H9 (cell line): ENCODE measurements at regions not wholly inside any gene's neighbourhood (a gene's known extent, or its start where the extent isn't known, plus 50 kb on each side); places are given as distances from the start of the nearest gene placed in this dataset.

Experiments used
- DNase-seq: peaks from one replicate; pipeline ENCODE4 v3.0.0-alpha.2; 2017
- H2AFZ ChIP-seq: one replicate; pipeline ENCODE4 v1.6.1; 2013; ENCODE audit warnings: mild to moderate bottlenecking, low read length, control low read depth, moderate library complexity
- H2AK5ac ChIP-seq: 2 replicates; pipeline ENCODE4 v1.6.1; 2013; ENCODE audit warnings: low read length, control low read depth, mixed read lengths; ENCODE audit not compliant: insufficient read length
- H2BK120ac ChIP-seq: one replicate; pipeline ENCODE4 v1.6.1; 2013; ENCODE audit warnings: low read depth, mild to moderate bottlenecking, low read length, control low read depth, inconsistent platforms; ENCODE audit not compliant: poor library complexity, severe bottlenecking
- H2BK12ac ChIP-seq: 2 replicates; pipeline ENCODE4 v1.6.1; 2013; ENCODE audit warnings: low read length, control low read depth, mixed read lengths, low read depth; ENCODE audit not compliant: insufficient read length
- H2BK15ac ChIP-seq: 2 replicates; pipeline ENCODE4 v1.6.1; 2013; ENCODE audit warnings: low read depth, low read length, control low read depth
- H2BK20ac ChIP-seq: one replicate; pipeline ENCODE4 v1.6.1; 2013; ENCODE audit warnings: low read depth, mild to moderate bottlenecking, low read length, control low read depth, inconsistent platforms; ENCODE audit not compliant: poor library complexity, severe bottlenecking
- H2BK5ac ChIP-seq: 2 replicates; pipeline ENCODE4 v1.6.1; 2013; ENCODE audit warnings: low read length, control low read depth, mixed read lengths; ENCODE audit not compliant: insufficient read length
- H3K14ac ChIP-seq: 2 replicates; pipeline ENCODE4 v1.6.1; 2013; ENCODE audit warnings: low read length, control low read depth; ENCODE audit not compliant: insufficient read depth
- H3K18ac ChIP-seq: 2 replicates; pipeline ENCODE4 v1.6.1; 2013; ENCODE audit warnings: low read depth, mild to moderate bottlenecking, mixed read lengths, low read length, control low read depth; ENCODE audit not compliant: insufficient read length
- H3K23ac ChIP-seq: 2 replicates; pipeline ENCODE4 v1.6.1; 2013; ENCODE audit warnings: low read length, control low read depth, mixed read lengths, low read depth; ENCODE audit not compliant: insufficient read length
- H3K23me2 ChIP-seq: 2 replicates; pipeline ENCODE4 v1.6.1; 2013; ENCODE audit warnings: low read depth, mild to moderate bottlenecking, mixed read lengths, low read length, control low read depth; ENCODE audit not compliant: insufficient read length, poor library complexity, severe bottlenecking
- H3K27ac ChIP-seq: 2 replicates; pipeline ENCODE4 v1.5.1; 2013; ENCODE audit warnings: low read length, control low read depth, mixed read lengths, low read depth; ENCODE audit not compliant: insufficient read length
- H3K27me3 ChIP-seq: 2 replicates; pipeline ENCODE4 v1.6.1; 2013; ENCODE audit warnings: low read length, control low read depth, inconsistent platforms; ENCODE audit not compliant: insufficient read depth
- H3K4ac ChIP-seq: 2 replicates; pipeline ENCODE4 v1.6.1; 2013; ENCODE audit warnings: low read depth, mild to moderate bottlenecking, control low read depth, inconsistent platforms, low read length, moderate library complexity
- H3K4me1 ChIP-seq: 2 replicates; pipeline ENCODE4 v1.6.1; 2013; ENCODE audit warnings: low read length, control low read depth, inconsistent platforms; ENCODE audit not compliant: insufficient read depth
- H3K4me2 ChIP-seq: 2 replicates; pipeline ENCODE4 v1.6.1; 2013; ENCODE audit warnings: low read length, control low read depth, mixed read lengths; ENCODE audit not compliant: insufficient read length, insufficient read depth
- H3K56ac ChIP-seq: 2 replicates; pipeline ENCODE4 v1.6.1; 2013; ENCODE audit warnings: low read depth, mild to moderate bottlenecking, mixed read lengths, low read length, control low read depth; ENCODE audit not compliant: insufficient read length
- H3K79me1 ChIP-seq: 2 replicates; pipeline ENCODE4 v1.6.1; 2013; ENCODE audit warnings: low read depth, mild to moderate bottlenecking, moderate library complexity, low read length, control low read depth, inconsistent platforms; ENCODE audit not compliant: insufficient read depth, poor library complexity, severe bottlenecking
- H3K79me2 ChIP-seq: 2 replicates; pipeline ENCODE4 v1.6.1; 2013; ENCODE audit warnings: low read length, control low read depth, inconsistent platforms; ENCODE audit not compliant: insufficient read depth
- H3K9ac ChIP-seq: 2 replicates; pipeline ENCODE4 v1.6.1; 2013; ENCODE audit warnings: low read length, control low read depth, mixed read lengths; ENCODE audit not compliant: insufficient read length; ENCODE audit errors: extremely low read depth
- H3K9me3 ChIP-seq: one replicate; pipeline ENCODE4 v1.6.1; 2013; ENCODE audit warnings: low read depth, low read length, inconsistent platforms; ENCODE audit not compliant: control insufficient read depth
- H3T11ph ChIP-seq: one replicate; pipeline ENCODE4 v1.6.1; 2013; ENCODE audit warnings: mild to moderate bottlenecking, low read length, control low read depth, inconsistent platforms
- H4K20me1 ChIP-seq: one replicate; pipeline ENCODE4 v1.6.1; 2013; ENCODE audit not compliant: control insufficient read depth, insufficient read length, insufficient read depth
- H4K5ac ChIP-seq: 2 replicates; pipeline ENCODE4 v1.6.1; 2013; ENCODE audit warnings: low read depth, mild to moderate bottlenecking, mixed read lengths, low read length, control low read depth; ENCODE audit not compliant: insufficient read length
- H4K8ac ChIP-seq: replicated peaks from 2 replicates; pipeline ENCODE4 v1.6.1; 2013; ENCODE audit warnings: low read length, control low read depth, mixed read lengths, low read depth; ENCODE audit not compliant: insufficient read length
- H4K91ac ChIP-seq: 2 replicates; pipeline ENCODE4 v1.6.1; 2013; ENCODE audit warnings: low read depth, mild to moderate bottlenecking, moderate library complexity, mixed read lengths, low read length, control low read depth; ENCODE audit not compliant: insufficient read length
- H3K27ac Mint-ChIP-seq, 3 experiments: 2 replicates in 2 of 3; 3 replicates in 1 of 3; pipeline ENCODE4 v1.8.0; 2020 to 2021; ENCODE audit warnings: mixed read lengths in 3 of 3, mild to moderate bottlenecking in 1 of 3, moderate library complexity in 1 of 3
- H3K27me3 Mint-ChIP-seq: 2 replicates; pipeline ENCODE4 v1.8.0; 2021; ENCODE audit warnings: low read depth, mild to moderate bottlenecking, moderate library complexity, mixed read lengths
- H3K36me3 Mint-ChIP-seq, 3 experiments: 2 replicates in 2 of 3; 3 replicates in 1 of 3; pipeline ENCODE4 v1.8.0; 2020 to 2021; ENCODE audit warnings: low read depth in 3 of 3, mixed read lengths in 3 of 3; ENCODE audit not compliant: insufficient read depth in 1 of 3
- H3K4me1 Mint-ChIP-seq, 2 experiments: 2 replicates each; pipeline ENCODE4 v1.8.0; 2020; ENCODE audit warnings: mixed read lengths in 2 of 2
- H3K4me3 Mint-ChIP-seq, 2 experiments: 2 replicates in 1 of 2; 3 replicates in 1 of 2; pipeline ENCODE4 v1.8.0; 2020 to 2021; ENCODE audit warnings: mild to moderate bottlenecking in 2 of 2, mixed read lengths in 2 of 2, moderate library complexity in 1 of 2
- H3K9me3 Mint-ChIP-seq, 2 experiments: 2 replicates in 1 of 2; 3 replicates in 1 of 2; pipeline ENCODE4 v1.8.0; 2020; ENCODE audit warnings: mild to moderate bottlenecking in 2 of 2, mixed read lengths in 2 of 2, moderate library complexity in 1 of 2
- WGBS: extraction: QIAGEN DNeasy Blood & Tissue Kit; methylation state at CpG from one replicate; pipeline ENCODE4 v1.1.7; 2013; ENCODE audit warnings: missing lambda C conversion rate, low lambda C conversion rate, mixed read lengths; ENCODE audit not compliant: insufficient read length; ENCODE audit errors: extremely low coverage; 5-methylcytosine and 5-hydroxymethylcytosine counted together
- TF ChIP-seq, protein P1 (sequence below): fragments of 200-600 bp; sonication (generic); conservative IDR thresholded peaks from 3 replicates; pipeline ENCODE4 v1.8.0; 2021; ENCODE audit warnings: antibody characterized with exemption, mild to moderate bottlenecking

GRCh38 chr4:8754634-8755589 lies 116.7 kb downstream of the HMX1 start:
- Mint-ChIP-seq H3K4me3 (no peak overlapping the region), H3K36me3 (no peaks in the 10 kb centered on the region), H3K4me1 (no peaks in the 10 kb centered on the region), H3K27me3 (peaks cover 25% of the 10 kb centered on the region), H3K27ac (no peak overlapping the region), H3K9me3 (peaks cover 5% of the 10 kb centered on the region in 2 experiments; a peak in 3 of 5 replicates)
- no peaks in the 10 kb centered on the region for H3K27me3 ChIP-seq
- no peak overlapping the region for H3K4me2 ChIP-seq
- H3T11ph ChIP-seq: no peak overlapping the region
- H3K27ac ChIP-seq: no peak overlapping the region
- no peak overlapping the region for H4K5ac ChIP-seq
- no peak overlapping the region for H2BK120ac ChIP-seq
- no peak overlapping the region for H3K9ac ChIP-seq
- no peaks in the 10 kb centered on the region for H3K79me2 ChIP-seq
- H4K91ac ChIP-seq: no peak overlapping the region
- no CpG with 5 or more reads among the region's 23 CpGs for WGBS
- no peak overlapping the region for H2AK5ac ChIP-seq
- no peak overlapping the region for H2BK20ac ChIP-seq
- H2AFZ ChIP-seq: no peak overlapping the region
- no peak overlapping the region for H3K56ac ChIP-seq
- TF ChIP-seq, protein P1, sequence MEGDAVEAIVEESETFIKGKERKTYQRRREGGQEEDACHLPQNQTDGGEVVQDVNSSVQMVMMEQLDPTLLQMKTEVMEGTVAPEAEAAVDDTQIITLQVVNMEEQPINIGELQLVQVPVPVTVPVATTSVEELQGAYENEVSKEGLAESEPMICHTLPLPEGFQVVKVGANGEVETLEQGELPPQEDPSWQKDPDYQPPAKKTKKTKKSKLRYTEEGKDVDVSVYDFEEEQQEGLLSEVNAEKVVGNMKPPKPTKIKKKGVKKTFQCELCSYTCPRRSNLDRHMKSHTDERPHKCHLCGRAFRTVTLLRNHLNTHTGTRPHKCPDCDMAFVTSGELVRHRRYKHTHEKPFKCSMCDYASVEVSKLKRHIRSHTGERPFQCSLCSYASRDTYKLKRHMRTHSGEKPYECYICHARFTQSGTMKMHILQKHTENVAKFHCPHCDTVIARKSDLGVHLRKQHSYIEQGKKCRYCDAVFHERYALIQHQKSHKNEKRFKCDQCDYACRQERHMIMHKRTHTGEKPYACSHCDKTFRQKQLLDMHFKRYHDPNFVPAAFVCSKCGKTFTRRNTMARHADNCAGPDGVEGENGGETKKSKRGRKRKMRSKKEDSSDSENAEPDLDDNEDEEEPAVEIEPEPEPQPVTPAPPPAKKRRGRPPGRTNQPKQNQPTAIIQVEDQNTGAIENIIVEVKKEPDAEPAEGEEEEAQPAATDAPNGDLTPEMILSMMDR: no peak
- no peak overlapping the region for H3K23ac ChIP-seq
- no peaks in the 10 kb centered on the region for H3K4me1 ChIP-seq
- no peaks in the 10 kb centered on the region for H3K9me3 ChIP-seq
- no peaks in the 10 kb centered on the region for H3K79me1 ChIP-seq
- no peak overlapping the region for H2BK12ac ChIP-seq
- H3K14ac ChIP-seq: no peak overlapping the region
- H4K20me1 ChIP-seq: no peaks in the 10 kb centered on the region
- no peak overlapping the region for H3K18ac ChIP-seq
- no peak overlapping the region for H2BK5ac ChIP-seq
- DNase-seq: no peak
- H4K8ac ChIP-seq: no peak overlapping the region
- H3K4ac ChIP-seq: no peak overlapping the region
- no peaks in the 10 kb centered on the region for H3K23me2 ChIP-seq
- no peak overlapping the region for H2BK15ac ChIP-seq
